Mucosa of descending colon (tissue), 3 donors: ENCODE measurements at regions not wholly inside any gene's neighbourhood (a gene's known extent, or its start where the extent isn't known, plus 50 kb on each side); places are given as distances from the start of the nearest gene placed in this dataset.
"Not testable (repeated sequence)": the region's sequence is repeated elsewhere in the genome, so short reads cannot be mapped to it uniquely, and the experiment has no call there.

ENCODE experiments used
- ATAC-seq: fragments of 200-7000 bp; cut with Tn5 transposase; one replicate; pipeline ENCODE4 v1.9.1; 2020; ENCODE audit warnings: mild to moderate bottlenecking, moderate library complexity
- DNase-seq, 3 donors: peaks; one replicate each; pipeline ENCODE4 v3.0.0-alpha.2; 2020
- H3K36me3 ChIP-seq: fragments of 200-600 bp; one replicate; pipeline ENCODE4 v1.8.0; 2021; ENCODE audit warnings: low read depth, mild to moderate bottlenecking
- H3K4me1 ChIP-seq: fragments of 200-600 bp; one replicate; pipeline ENCODE4 v1.8.0; 2021; ENCODE audit warnings: low read depth, mild to moderate bottlenecking
- H3K4me3 ChIP-seq: fragments of 200-600 bp; one replicate; pipeline ENCODE4 v1.8.0; 2021; ENCODE audit warnings: mild to moderate bottlenecking
- H3K9me3 ChIP-seq: fragments of 200-600 bp; one replicate; pipeline ENCODE4 v1.8.0; 2021; ENCODE audit warnings: mild to moderate bottlenecking
- CTCF ChIP-seq: fragments of 200-600 bp; IDR thresholded peaks from one replicate; pipeline ENCODE4 v1.8.0; 2022; ENCODE audit warnings: antibody characterized with exemption, mild to moderate bottlenecking
- intact Hi-C, 2 donors: fragments of 100-400 bp; cut with DNase I in 1 of 2; cut with micrococcal nuclease in 1 of 2; formaldehyde crosslinking; loops; one replicate each; pipeline versions ENCODE4 v1.11.0 to v1.11.1; 2022; cut with DNase I, micrococcal nuclease
- donor health status: DM: no; HTN: no; CAD: no; lungs with moderate emphysema.
- donor health status: DM: no; HTN: no; CAD: no.
- donor health status: DM: no; HTN: yes; CAD: no.

GRCh38 chr12:74280156-74280655 lies 257.4 kb upstream of the ATXN7L3B start:
- Histone ChIP-seq H3K36me3 (no peaks in the 10 kb centered on the region), H3K4me3 (no peak overlapping the region), H3K4me1 (no peaks in the 10 kb centered on the region), H3K9me3 (peaks cover 28% of the 10 kb centered on the region)
- intact Hi-C loops = no loop called here
- DNase-seq (no peak), ATAC-seq (no peak)
- TF ChIP-seq CTCF = no peak

- intact Hi-C loops, DNase-seq, ATAC-seq, H3K4me3 ChIP-seq, H3K36me3 ChIP-seq, H3K4me1 ChIP-seq: not testable (repeated sequence)
- H3K9me3 ChIP-seq = peaks cover 20% of the 10 kb centered on the region
Observed at GRCh38 chr12:74281401-74282180, 256.0 kb upstream of the ATXN7L3B start.

- no peak for TF ChIP-seq CTCF
- ATAC-seq = no peak
- Histone ChIP-seq H3K4me3 (no peak overlapping the region), H3K4me1 (no peaks in the 10 kb centered on the region), H3K36me3 (no peaks in the 10 kb centered on the region), H3K9me3 (peaks cover 1% of the 10 kb centered on the region)
- DNase-seq = no peak
- intact Hi-C loops = no loop called here
Observed at GRCh38 chr12:74283646-74284045, 254.0 kb upstream of the ATXN7L3B start.

GRCh38 chr12:74285773-74286172 lies 251.9 kb upstream of the ATXN7L3B start:
- H3K4me1 ChIP-seq = no peaks in the 10 kb centered on the region
- peaks cover 2% of the 10 kb centered on the region for H3K9me3 ChIP-seq
- H3K36me3 ChIP-seq = no peaks in the 10 kb centered on the region
- TF ChIP-seq CTCF = no peak
- H3K4me3 ChIP-seq = no peak overlapping the region
- ATAC-seq = no peak
- no peak for DNase-seq
- intact Hi-C loops = no loop called here

GRCh38 chr12:74286254-74286653 lies 251.4 kb upstream of the ATXN7L3B start:
- ATAC-seq = no peak
- no peak for TF ChIP-seq CTCF
- no peak overlapping the region for H3K4me3 ChIP-seq
- intact Hi-C loops = no loop called here
- peaks cover 2% of the 10 kb centered on the region for H3K9me3 ChIP-seq
- H3K36me3 ChIP-seq = no peaks in the 10 kb centered on the region
- DNase-seq = no peak
- H3K4me1 ChIP-seq = no peaks in the 10 kb centered on the region

- ATAC-seq = no peak
- no peak for TF ChIP-seq CTCF
Observed at GRCh38 chr12:74292351-74293194, 245.1 kb upstream of the ATXN7L3B start.

More at GRCh38 chr12:74292351-74293194, 245.1 kb upstream of the ATXN7L3B start:
- Histone ChIP-seq H3K4me3 (no peak overlapping the region), H3K36me3 (no peaks in the 10 kb centered on the region), H3K4me1 (no peaks in the 10 kb centered on the region), H3K9me3 (peaks cover 15% of the 10 kb centered on the region)
- intact Hi-C loops = no loop called here
- no peak for DNase-seq
